Uterus (tissue), 2 donors: ENCODE measurements at regions not wholly inside any gene's neighbourhood (a gene's known extent, or its start where the extent isn't known, plus 50 kb on each side); places are given as distances from the start of the nearest gene placed in this dataset.

Experiments
- CTCF ChIP-seq, 4 experiments: fragments of 200-600 bp in 2 of 4; fragments of 450-650 bp in 2 of 4; sonication (generic) in 2 of 4; IDR thresholded peaks; one replicate each; pipeline ENCODE4 v1.5.1; 2016 to 2019; ENCODE audit warnings: antibody characterized with exemption in 4 of 4, mild to moderate bottlenecking in 2 of 4, moderate library complexity in 1 of 4
- POLR2A ChIP-seq, 2 donors: fragments of 450-650 bp; IDR thresholded peaks; one replicate each; pipeline ENCODE4 v1.6.1; 2016; ENCODE audit warnings: antibody characterized with exemption in 2 of 2, mild to moderate bottlenecking in 1 of 2, moderate library complexity in 1 of 2

- TF ChIP-seq CTCF (IDR thresholded peaks at IDR 0.05): no peak
- TF ChIP-seq POLR2A (IDR thresholded peaks at IDR 0.05): no peak
These were observed 320.0 kb downstream of the DNAH5 start for GRCh38 chr5:13624283-13625074.
